ENCODE measurements at regions not wholly inside any gene's neighbourhood (a gene's known extent, or its start where the extent isn't known, plus 50 kb on each side); places are given as distances from the start of the nearest gene placed in this dataset.
A peak's percentile ranks its signal among the peaks of the same experiment; 100 is the strongest.

GRCh38 chr1:193555662-193556441, 369.4 kb upstream of the B3GALT2 start:
- DNase-seq: no peak

- DNase-seq: no peak
Observed at GRCh38 chr1:193553564-193553963, 367.2 kb upstream of the B3GALT2 start.

DNA sequence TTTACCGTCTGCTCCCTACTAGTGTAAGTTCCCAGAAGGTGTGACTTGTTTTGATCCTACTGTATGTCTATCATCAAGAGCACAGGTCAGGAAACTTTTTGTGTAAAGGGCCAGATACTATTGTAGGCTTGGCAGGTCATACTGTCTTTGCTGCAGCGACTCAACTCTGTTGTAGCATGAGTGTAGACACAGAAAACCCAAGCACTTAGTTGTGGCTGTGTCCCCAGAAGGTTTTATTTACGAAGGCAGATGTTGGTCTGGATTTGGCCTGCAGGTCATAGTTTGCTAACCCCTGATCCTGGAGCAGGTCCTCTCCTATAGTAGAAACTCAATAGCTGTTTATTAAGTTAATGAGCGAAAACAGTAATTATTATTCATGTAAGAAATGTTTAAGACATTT, 365.9 kb upstream of the B3GALT2 start:
- no peak for DNase-seq

DNA sequence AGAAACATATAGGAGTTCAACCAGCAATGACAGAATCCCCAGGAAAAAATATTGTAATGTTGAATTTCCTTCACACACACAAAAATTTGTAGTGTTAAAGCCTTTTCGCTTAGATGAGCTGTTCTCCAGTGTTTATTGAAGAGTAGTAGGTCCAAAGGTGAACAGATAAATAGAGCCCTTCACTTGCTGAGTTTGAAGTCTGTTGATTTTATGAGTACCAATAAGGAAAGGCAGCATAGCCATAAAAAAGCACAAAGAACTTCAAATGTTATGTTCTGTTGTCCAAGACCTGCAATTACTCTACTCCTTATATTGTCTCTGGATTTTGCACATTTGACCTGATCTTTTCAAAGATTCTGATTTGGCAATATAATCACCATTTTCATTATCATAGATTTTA, 362.7 kb upstream of the B3GALT2 start:
- DNase-seq: no peak

DNA sequence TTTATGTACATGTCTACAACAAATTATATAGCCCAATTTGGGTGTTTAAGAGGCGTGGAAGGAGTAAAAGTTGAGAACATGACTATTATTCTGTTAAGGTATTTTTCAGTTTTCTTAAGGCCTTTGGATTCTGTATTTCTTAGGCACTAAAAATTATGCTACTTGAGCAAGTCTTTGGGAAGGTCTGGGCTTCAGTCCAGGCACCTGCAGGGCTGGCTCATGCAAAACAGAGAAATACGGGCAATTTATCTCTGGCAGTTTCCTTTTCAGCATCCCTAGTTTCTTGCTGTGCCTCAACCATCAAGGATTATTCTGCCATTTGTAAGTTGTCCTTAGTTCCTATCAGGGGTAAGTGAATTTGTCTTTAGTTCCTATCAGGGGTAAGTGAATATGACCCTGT, 358.8 kb upstream of the B3GALT2 start:
- DNase-seq: no peak

DNA sequence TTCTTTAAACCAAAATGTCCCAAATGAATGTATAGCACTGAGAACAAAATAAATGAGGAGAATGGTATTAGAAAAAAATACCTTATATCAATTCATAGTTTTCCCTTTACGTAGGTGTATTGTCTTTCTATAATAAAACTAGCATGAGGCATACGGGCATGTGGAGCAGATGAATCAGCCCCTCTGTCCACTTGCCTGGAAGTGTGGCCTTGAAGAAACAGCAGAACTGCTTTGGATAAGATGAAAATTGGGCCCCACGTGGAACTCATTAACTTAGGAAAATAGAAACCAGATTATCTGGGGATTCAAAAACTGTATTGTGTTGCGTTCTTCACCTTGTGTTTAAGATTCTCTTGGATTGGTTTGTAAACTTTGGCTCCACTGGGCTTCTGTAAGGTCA, 356.8 kb upstream of the B3GALT2 start:
- no peak for DNase-seq

GRCh38 chr1:193542690-193543089, 356.3 kb upstream of the B3GALT2 start:
- DNase-seq: peak; percentile 38

- DNase-seq: no peak
Observed at GRCh38 chr1:193540511-193540910, 354.1 kb upstream of the B3GALT2 start.

- DNase-seq: no peak
Observed at GRCh38 chr1:193539731-193540459, 353.5 kb upstream of the B3GALT2 start.

GRCh38 chr1:193538680-193539079, 352.3 kb upstream of the B3GALT2 start:
- DNase-seq: no peak

GRCh38 chr1:193538003-193538354, 351.6 kb upstream of the B3GALT2 start:
- no peak for DNase-seq

DNA sequence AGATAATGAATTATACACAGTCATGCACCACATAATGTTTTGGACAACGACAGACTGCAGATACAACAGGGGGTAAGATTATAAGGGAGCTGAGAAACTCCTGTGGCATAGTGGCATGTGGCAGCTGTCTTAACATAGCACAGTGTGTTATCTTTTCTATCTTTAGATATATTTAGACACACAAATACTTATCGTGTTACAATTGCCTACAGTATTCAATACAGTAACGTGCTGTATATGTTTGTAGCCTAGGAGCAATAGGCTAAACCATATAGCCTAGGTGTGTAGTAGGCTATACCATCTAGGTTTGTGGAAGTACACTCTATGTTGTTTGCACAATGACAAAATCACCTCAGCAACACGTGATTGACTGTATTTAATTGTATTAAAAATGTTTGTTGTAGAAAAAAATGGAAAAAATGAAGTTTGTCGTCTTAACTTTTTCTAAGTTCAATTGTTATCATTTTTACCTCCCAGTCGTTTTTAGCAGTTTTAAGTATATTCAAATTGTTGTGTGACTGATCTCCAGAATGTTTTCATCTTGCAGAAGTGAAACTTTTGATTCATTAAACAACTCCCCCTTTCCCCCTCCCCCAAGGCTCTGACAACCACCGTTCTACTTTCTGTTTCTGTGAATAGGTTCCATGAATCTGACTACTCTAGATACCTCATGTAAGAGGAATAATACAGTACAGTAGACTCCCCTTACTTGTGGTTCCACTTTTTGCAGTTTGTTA, 351.0 kb upstream of the B3GALT2 start:
- no peak for DNase-seq

- DNase-seq: no peak
Observed at GRCh38 chr1:193533853-193534252, 347.4 kb upstream of the B3GALT2 start.

DNA sequence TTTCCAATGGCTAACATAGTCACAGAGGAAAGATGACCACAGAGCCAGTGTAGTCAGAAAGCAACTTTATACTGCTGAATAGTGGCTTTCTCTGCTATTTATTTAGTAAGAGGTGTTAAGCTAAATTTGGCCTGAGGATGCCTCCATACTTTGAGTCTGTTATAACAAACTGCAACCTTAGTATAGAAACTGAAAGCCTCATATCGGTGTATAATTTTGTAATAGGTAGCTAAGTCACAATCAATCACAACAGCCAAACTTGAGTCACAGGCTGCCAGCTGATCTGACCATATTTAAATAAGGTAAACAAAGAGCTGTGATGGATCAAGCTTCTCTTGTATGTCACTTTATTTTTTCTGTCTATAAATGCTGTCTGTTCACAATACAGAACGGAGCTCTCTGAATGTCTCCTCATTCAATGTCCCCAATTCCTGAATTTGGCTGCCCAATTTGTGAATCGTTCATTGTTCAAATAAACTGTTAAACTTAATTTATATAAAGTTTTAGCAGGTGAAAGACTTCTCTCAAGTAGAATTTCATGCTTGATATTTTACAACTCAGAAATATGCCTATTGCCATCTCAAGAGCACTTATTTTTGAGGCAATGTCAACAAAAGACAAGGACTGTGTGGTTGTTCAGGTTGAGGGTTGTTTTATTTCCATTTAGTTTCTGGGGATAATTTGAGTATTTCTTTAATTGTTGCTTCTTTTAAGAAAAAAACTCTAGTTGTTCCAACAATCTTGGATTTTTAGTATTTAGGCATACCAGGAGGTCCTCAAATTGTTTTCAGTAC, 339.7 kb upstream of the B3GALT2 start:
- DNase-seq: peak; percentile 44

- no peak for DNase-seq
Observed at GRCh38 chr1:193525411-193525810, 339.0 kb upstream of the B3GALT2 start.

GRCh38 chr1:193524616-193525015, 338.2 kb upstream of the B3GALT2 start:
- DNase-seq: no peak

DNA sequence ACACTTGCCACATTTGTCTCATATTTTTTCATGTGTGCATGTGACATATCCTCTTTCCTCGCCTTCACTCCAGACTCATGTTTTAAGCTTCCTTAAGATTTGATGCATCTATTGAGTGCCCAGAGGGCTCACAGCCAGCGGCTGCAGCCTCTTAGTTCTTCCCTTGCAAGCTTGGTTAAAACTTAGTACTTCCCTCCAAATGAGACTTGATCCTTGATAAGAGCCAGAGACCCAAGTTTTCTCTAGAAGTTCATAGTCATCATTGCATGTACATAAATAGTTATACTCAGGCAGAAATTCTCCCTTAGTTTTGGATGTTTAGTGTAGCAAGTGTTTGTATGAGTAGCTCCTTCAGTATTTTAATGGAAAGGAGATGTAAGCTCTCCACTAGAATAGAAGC, 337.6 kb upstream of the B3GALT2 start:
- no peak for DNase-seq

DNA sequence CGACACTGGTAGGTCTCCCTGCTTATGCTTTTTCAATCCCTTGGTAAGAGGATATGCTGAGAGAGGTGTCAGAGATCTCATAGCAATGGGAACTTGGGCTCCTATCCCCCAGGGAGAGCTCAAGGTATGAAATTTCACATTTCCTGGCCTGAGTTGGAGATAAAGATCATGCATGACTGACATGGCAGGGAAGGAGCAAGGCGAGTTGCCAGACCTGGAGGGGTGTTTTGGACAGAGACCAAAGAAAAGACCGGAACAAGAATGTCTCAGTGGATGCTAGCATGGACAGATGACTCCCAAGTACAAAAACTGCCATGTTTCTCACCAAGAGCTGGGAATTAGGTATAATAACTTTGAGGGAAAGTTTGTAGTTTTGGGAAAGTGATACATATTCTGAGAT, 334.1 kb upstream of the B3GALT2 start:
- no peak for DNase-seq

DNA sequence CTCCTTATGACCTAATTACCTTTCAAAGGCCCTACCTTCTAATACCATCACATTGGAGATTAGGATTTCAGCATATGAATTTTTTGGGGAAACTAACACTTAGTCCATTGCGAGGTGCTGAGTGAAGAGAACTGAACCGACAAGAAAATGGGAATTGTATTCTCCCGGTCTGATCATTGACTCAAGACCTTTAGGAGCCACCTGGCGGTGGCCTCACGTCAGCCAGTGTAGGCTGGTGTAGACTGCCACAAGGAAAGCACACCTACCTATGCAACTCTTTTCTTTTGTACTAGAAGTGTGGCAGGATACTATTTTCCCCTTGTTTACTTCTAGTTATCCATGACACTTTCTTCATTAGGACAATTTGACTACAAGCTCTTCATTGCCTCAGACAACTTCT, 333.5 kb upstream of the B3GALT2 start:
- DNase-seq: no peak

- no peak for DNase-seq
Observed at GRCh38 chr1:193516755-193517388, 330.5 kb upstream of the B3GALT2 start.

DNA sequence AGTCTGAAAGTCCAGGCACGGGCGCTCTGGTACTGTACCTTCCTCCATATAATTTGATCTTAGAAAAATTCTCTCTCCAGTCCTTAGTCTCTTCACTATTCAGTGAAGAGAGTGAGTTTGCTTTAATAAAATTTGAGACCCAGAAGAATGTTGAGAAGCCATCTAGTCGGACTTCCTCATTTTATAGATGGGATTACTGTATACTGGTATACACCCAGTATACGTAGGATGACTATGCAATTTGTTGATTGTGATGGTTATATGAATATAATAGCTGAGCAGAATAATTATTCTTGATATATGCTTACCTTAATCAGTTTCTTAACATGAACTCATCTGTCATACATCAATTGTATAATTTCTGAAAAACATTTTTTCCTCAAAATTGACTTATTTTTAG, 328.0 kb upstream of the B3GALT2 start:
- DNase-seq: no peak

- DNase-seq: no peak
Observed at GRCh38 chr1:193513032-193513431, 326.6 kb upstream of the B3GALT2 start.

GRCh38 chr1:193504920-193505319, 318.5 kb upstream of the B3GALT2 start:
- no peak for DNase-seq
